Cardiac fibroblast (primary cell): ENCODE measurements at regions not wholly inside any gene's neighbourhood (a gene's known extent, or its start where the extent isn't known, plus 50 kb on each side); places are given as distances from the start of the nearest gene placed in this dataset.
"Not testable (repeated sequence)": the region's sequence is repeated elsewhere in the genome, so short reads cannot be mapped to it uniquely, and the experiment has no call there.

ENCODE experiments used
- DNase-seq, 2 donors: peaks; one replicate each; pipeline versions ENCODE4 v3.0.0 to v3.0.0-alpha.2; 2010; ENCODE audit warnings: low read depth in 2 of 2
- H3K4me3 ChIP-seq, 2 donors: replicated peaks in 1 of 2; 1 replicate in 1 of 2; 2 replicates in 1 of 2; pipeline ENCODE4 v1.5.1; 2011; ENCODE audit warnings: low read depth in 2 of 2, low read length in 2 of 2, mild to moderate bottlenecking in 2 of 2, moderate library complexity in 1 of 2
- TF ChIP-seq, protein P1 (sequence below): IDR thresholded peaks from one replicate; pipeline ENCODE4 v1.5.1; 2011; ENCODE audit warnings: low read depth, mild to moderate bottlenecking, low read length, inconsistent platforms

DNA sequence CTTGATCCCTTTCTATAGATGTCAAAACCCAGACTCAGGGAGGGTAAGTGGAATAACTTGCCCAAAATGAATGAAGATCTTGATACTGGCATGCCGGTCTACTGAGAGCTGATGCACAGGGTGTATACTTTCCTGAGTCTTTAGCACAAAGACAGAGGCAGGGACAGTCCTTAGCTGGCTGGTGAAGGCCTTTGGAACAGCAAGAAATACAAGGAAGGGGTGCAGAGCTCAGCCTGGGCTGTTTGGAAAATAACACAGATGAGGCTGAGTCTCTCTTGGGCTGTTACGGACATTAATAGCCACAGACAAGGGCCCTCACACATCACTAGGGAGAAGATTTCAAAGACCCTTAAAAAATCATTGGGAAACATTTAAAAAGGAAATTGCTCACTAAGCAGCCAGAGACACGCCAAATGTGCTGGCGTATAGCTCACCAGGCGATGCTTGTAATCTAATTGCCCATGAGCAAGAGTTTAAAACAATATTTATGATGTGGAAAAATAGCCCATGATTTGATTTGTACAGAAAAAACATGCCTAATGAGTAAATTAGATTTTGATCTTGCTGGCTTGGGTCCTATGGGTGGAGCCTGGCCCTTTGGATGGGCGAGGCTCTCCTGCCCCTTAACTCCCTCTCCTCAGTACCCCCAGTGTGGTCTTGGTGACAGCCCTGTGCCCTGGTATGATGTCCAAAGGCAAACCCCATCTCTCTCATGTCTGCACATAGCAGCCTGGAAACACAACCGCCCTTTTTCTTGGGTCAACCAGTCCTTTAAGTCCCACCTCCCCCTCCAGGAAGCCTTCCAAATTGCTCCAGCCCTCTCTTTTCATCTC lies 81.8 kb upstream of the MRPS22 start:
- H3K4me3 ChIP-seq: no peak overlapping the region
- TF ChIP-seq, protein P1, sequence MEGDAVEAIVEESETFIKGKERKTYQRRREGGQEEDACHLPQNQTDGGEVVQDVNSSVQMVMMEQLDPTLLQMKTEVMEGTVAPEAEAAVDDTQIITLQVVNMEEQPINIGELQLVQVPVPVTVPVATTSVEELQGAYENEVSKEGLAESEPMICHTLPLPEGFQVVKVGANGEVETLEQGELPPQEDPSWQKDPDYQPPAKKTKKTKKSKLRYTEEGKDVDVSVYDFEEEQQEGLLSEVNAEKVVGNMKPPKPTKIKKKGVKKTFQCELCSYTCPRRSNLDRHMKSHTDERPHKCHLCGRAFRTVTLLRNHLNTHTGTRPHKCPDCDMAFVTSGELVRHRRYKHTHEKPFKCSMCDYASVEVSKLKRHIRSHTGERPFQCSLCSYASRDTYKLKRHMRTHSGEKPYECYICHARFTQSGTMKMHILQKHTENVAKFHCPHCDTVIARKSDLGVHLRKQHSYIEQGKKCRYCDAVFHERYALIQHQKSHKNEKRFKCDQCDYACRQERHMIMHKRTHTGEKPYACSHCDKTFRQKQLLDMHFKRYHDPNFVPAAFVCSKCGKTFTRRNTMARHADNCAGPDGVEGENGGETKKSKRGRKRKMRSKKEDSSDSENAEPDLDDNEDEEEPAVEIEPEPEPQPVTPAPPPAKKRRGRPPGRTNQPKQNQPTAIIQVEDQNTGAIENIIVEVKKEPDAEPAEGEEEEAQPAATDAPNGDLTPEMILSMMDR: no peak
- DNase-seq: no peak

DNA sequence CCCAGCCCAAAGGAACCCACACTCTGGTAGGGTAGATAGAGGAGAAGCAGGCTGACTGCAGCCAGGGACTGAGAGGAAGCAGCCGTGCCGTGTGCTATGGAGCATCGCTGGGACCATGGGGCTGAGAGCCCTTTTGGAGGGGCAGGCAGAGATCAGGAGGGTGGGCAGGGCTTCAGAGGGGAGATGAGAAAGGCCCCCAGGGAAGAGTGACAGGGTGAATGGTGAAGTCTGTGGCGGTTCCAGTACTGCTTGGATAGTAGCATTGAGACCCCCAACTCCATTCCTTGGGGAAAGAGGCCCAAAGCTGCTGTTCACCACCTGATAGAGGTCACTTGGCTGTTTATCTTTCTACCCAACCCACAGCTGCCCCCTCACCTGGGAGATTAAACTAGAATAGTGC lies 80.0 kb upstream of the MRPS22 start:
- no peak for DNase-seq
- TF ChIP-seq, protein P1: no peak
- H3K4me3 ChIP-seq: no peak overlapping the region

DNA sequence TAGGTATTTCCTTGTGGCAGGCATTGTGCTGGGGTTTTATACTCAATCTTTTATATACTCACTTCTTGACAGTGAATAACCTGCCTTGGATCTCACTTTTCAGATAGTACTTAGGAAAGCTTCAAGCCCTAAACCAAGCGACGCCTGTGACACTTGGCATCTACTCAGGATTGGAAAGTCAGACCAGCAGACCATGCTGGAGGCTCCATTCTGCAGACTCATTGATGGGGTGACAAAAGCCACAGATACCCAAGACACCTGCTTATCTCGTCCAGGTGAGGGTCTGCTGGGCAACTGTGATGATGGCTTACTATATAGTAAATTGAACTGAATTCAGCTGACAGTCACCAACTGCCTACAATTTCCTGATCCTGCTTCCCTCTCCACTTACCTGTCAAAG lies 79.4 kb upstream of the MRPS22 start:
- no peak for DNase-seq
- no peak overlapping the region for H3K4me3 ChIP-seq
- TF ChIP-seq, protein P1: no peak

DNA sequence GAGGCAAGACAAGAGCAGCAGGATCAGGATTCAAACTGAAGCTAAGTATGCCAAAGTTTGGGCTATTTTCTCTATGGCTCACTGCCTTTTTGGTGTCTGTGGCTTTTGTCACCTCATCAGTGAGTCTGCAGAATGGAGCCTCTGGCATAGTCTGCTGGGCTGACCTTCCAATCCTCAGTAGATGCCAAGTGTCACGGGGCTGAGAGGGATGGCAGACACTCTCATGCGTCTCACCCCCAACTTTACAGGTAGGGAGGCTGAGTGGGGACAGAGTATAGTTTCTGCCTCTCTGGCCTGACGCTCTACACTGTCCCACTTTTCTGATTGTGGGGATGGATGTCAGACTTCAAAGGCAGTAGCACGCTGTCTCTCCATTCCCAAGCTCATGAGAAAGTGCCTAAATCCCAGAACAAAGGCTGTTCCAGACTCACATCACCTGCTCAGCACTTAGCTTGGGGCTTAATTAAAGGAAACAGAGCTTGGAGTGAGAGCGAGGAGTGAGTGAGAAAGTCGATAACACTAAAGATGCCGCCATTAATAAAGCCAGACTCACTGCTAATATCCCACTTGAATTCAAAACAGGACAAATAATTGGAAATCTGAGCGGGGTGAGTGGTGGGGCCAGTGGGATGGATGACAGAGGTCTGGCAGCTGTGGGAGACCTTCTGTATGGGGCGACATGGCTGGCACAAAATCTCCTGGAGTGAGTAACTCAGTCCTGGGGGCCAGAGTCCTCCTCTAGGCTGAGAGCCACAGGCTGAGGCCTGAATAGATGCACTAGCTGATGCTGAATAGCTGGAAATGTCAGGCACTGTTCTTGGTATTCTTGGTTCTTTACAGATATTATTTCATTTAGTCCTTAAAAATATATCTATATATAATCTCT lies 78.4 kb upstream of the MRPS22 start:
- no peak overlapping the region for H3K4me3 ChIP-seq
- TF ChIP-seq, protein P1: no peak
- no peak for DNase-seq

DNA sequence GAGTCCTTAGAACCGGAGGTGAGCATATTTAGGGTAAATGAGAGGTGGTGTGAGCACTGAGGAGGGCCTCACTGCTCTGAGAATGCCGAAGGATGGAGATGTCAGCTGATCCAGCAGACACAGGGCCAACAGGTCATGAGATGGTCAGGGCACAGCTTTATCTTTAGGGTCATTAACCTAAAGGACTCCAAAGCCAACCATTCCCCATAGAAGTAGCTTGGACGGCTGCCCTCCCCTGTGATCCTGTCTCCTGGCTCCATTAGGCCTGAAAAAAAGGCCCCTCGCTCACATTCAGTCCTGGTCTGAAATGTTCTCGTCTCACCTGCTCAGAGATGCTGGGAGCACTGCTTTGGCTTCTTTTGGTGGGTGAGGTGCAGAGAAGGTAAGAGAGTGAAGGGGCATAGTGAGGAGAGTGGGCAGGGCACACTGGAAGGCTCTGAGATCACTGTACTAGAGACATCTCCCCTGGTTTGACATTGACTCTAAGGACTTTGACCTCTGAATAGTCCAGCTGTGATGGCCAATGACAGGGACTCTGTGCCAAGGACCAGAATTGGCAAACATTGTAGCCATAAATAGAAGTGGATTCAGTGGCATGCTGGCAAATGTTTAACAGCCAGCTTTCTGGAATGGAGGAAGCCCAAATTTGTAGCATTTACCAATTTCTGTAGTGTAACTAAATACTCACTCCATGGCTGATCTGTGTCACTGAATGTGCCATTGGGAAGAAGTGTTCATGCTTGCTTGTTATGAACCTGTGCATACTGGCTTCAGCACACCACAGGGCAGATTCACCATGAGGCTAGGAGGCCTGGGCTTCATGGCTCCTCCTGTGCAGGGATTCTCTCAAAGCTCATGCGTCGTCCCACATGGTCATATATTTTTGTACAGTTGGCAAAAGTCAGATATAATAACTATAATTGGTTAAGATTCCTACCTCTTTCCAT lies 76.2 kb upstream of the MRPS22 start:
- TF ChIP-seq, protein P1: no peak
- DNase-seq: no peak
- no peak overlapping the region for H3K4me3 ChIP-seq

DNA sequence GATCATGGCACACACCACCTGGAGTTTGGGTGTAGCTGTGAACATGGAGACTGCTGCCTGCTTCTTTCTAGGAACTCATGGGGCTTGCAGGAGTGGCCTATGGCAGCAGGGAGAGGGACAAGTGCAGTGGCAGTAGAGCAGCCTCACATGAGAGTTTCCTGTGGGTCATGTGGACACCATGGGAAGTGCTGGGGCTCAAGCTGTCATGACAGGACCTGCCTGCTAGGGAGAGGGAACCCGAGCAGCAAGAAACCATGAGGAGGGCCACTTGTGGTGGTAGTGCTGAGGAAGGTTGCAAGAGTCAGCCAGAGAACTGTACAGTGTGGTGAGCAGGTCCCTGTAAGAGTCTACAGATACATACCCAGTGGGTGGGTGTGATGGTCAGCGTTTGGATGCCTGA lies 73.8 kb upstream of the MRPS22 start:
- TF ChIP-seq, protein P1: no peak
- DNase-seq: no peak
- H3K4me3 ChIP-seq: no peak overlapping the region

DNA sequence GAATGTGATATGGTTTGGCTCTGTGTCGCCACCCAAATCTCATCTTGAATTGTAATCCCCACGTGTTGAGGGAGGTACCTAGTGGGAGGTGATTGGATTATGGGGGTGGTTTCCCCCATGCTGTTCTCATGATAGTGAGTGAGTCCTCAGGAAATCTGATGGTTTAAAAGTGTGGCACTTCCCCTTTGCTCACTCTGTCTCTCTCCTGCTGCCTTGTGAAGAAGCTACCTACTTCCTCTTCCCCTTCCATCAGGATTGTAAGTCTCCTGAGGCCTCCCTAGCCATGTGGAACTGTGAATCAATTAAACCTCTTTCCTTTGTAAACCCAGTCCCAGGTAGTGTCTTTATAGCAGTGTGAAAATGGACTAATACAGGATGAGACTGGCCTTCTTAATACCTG lies 73.2 kb upstream of the MRPS22 start:
- not testable (repeated sequence) for H3K4me3 ChIP-seq, DNase-seq
